DOHH2 (cell line): ENCODE measurements at regions not wholly inside any gene's neighbourhood (a gene's known extent, or its start where the extent isn't known, plus 50 kb on each side); places are given as distances from the start of the nearest gene placed in this dataset.

ENCODE experiments used
- H3F3A ChIP-seq: fragments of 200-600 bp; sonication (generic), shearing (Covaris generic); 2 replicates; pipeline ENCODE4 v1.6.0; 2016; ENCODE audit warnings: antibody characterized with exemption, mild to moderate bottlenecking; ENCODE audit not compliant: control insufficient read depth, insufficient read depth
- H3K27ac ChIP-seq: fragments of 200-600 bp; sonication (generic); 2 replicates; pipeline ENCODE4 v1.5.1; 2014; ENCODE audit warnings: low read depth, mild to moderate bottlenecking, low read length, moderate library complexity
- H3K27me3 ChIP-seq: fragments of 200-600 bp; sonication (generic); 2 replicates; pipeline ENCODE4 v1.6.1; 2014; ENCODE audit warnings: mild to moderate bottlenecking, low read length, mixed read lengths; ENCODE audit not compliant: control insufficient read depth
- H3K36me3 ChIP-seq: fragments of 200-600 bp; sonication (generic); 2 replicates; pipeline ENCODE4 v1.6.1; 2014; ENCODE audit warnings: mild to moderate bottlenecking, low read length, moderate library complexity, mixed read lengths; ENCODE audit not compliant: control insufficient read depth
- H3K4me1 ChIP-seq: fragments of 200-600 bp; sonication (generic); 2 replicates; pipeline ENCODE4 v1.6.1; 2014; ENCODE audit warnings: mild to moderate bottlenecking, low read length, mixed read lengths; ENCODE audit not compliant: control insufficient read depth
- H3K4me2 ChIP-seq: fragments of 200-600 bp; sonication (generic); 2 replicates; pipeline ENCODE4 v1.6.0; 2014; ENCODE audit warnings: mild to moderate bottlenecking, low read length, moderate library complexity
- H3K4me3 ChIP-seq: fragments of 200-600 bp; sonication (generic); 2 replicates; pipeline ENCODE4 v1.5.1; 2014; ENCODE audit warnings: mild to moderate bottlenecking, low read length, mixed read lengths
- H3K79me2 ChIP-seq: fragments of 200-600 bp; sonication (generic); 2 replicates; pipeline ENCODE4 v1.6.1; 2014; ENCODE audit warnings: mild to moderate bottlenecking, low read length, mixed read lengths; ENCODE audit not compliant: control insufficient read depth
- H3K9me2 ChIP-seq: fragments of 200-600 bp; sonication (generic); replicated peaks from 2 replicates; pipeline ENCODE4 v1.6.1; 2014; ENCODE audit warnings: mild to moderate bottlenecking, low read length, mixed read lengths; ENCODE audit not compliant: control insufficient read depth
- H3K9me3 ChIP-seq: fragments of 200-600 bp; sonication (generic); 2 replicates; pipeline ENCODE4 v1.6.1; 2014; ENCODE audit warnings: antibody characterized with exemption, low read length, mixed read lengths; ENCODE audit not compliant: control insufficient read depth, insufficient read depth
- H4K20me1 ChIP-seq: fragments of 200-600 bp; sonication (generic); 2 replicates; pipeline ENCODE4 v1.6.0; 2014; ENCODE audit warnings: low read depth, mild to moderate bottlenecking, antibody characterized with exemption, low read length, moderate library complexity; ENCODE audit not compliant: control insufficient read depth, insufficient read depth
- CTCF ChIP-seq: fragments of 200-600 bp; sonication (generic); IDR thresholded peaks from one replicate; pipeline ENCODE4 v1.5.1; 2014; ENCODE audit warnings: antibody characterized with exemption, mild to moderate bottlenecking, low read depth, low read length; ENCODE audit not compliant: poor library complexity, severe bottlenecking
- EZH2phosphoT487 ChIP-seq: fragments of 200-600 bp; sonication (generic); IDR thresholded peaks from 2 replicates; pipeline ENCODE4 v1.6.1; 2017; ENCODE audit warnings: borderline replicate concordance, mild to moderate bottlenecking, antibody characterized with exemption, low read length, moderate library complexity, mixed read lengths

GRCh38 chr5:164472165-164472564 lies 966.7 kb downstream of the MAT2B start:
- Histone ChIP-seq H3K4me3 (no peak overlapping the region), H4K20me1 (no peaks in the 10 kb centered on the region), H3K9me2 (no peaks in the 10 kb centered on the region), H3K79me2 (no peaks in the 10 kb centered on the region), H3K9me3 (no peaks in the 10 kb centered on the region), H3K36me3 (no peaks in the 10 kb centered on the region), H3K4me2 (no peak overlapping the region), H3F3A (no peaks in the 10 kb centered on the region), H3K4me1 (no peaks in the 10 kb centered on the region), H3K27me3 (no peaks in the 10 kb centered on the region), H3K27ac (no peak overlapping the region)
- TF ChIP-seq EZH2phosphoT487 = no peak
- TF ChIP-seq CTCF = no peak

GRCh38 chr5:164475339-164475977 lies 970.0 kb downstream of the MAT2B start:
- H3K4me1 ChIP-seq = no peaks in the 10 kb centered on the region
- no peaks in the 10 kb centered on the region for H3K9me2 ChIP-seq
- H3K4me2 ChIP-seq = no peak overlapping the region
- H3F3A ChIP-seq = no peaks in the 10 kb centered on the region
- no peaks in the 10 kb centered on the region for H3K79me2 ChIP-seq
- no peak for TF ChIP-seq EZH2phosphoT487
- TF ChIP-seq CTCF = peak; percentile 44
- no peaks in the 10 kb centered on the region for H3K27me3 ChIP-seq
- H3K36me3 ChIP-seq = no peaks in the 10 kb centered on the region
- no peak overlapping the region for H3K4me3 ChIP-seq
- H3K27ac ChIP-seq = no peak overlapping the region
- no peaks in the 10 kb centered on the region for H3K9me3 ChIP-seq
- no peaks in the 10 kb centered on the region for H4K20me1 ChIP-seq

- TF ChIP-seq EZH2phosphoT487 (no peak), CTCF (no peak)
Measured at GRCh38 chr5:164481270-164481669, 975.9 kb downstream of the MAT2B start.

GRCh38 chr5:164482351-164482750 lies 976.9 kb downstream of the MAT2B start:
- H3K9me2 ChIP-seq = no peaks in the 10 kb centered on the region
- no peak overlapping the region for H3K4me2 ChIP-seq
- TF ChIP-seq EZH2phosphoT487 (no peak), CTCF (no peak)
- no peaks in the 10 kb centered on the region for H3K4me1 ChIP-seq
- no peaks in the 10 kb centered on the region for H3K27me3 ChIP-seq
- H4K20me1 ChIP-seq = no peaks in the 10 kb centered on the region
- no peaks in the 10 kb centered on the region for H3K79me2 ChIP-seq
- H3K27ac ChIP-seq = no peak overlapping the region
- no peaks in the 10 kb centered on the region for H3K36me3 ChIP-seq
- no peak overlapping the region for H3K4me3 ChIP-seq
- H3F3A ChIP-seq = no peaks in the 10 kb centered on the region
- no peaks in the 10 kb centered on the region for H3K9me3 ChIP-seq

More at GRCh38 chr5:164481270-164481669, 975.9 kb downstream of the MAT2B start:
- Histone ChIP-seq H3K4me1 (no peaks in the 10 kb centered on the region), H4K20me1 (no peaks in the 10 kb centered on the region), H3K79me2 (no peaks in the 10 kb centered on the region), H3K36me3 (no peaks in the 10 kb centered on the region), H3K4me2 (no peak overlapping the region), H3K4me3 (no peak overlapping the region), H3K27me3 (no peaks in the 10 kb centered on the region), H3F3A (no peaks in the 10 kb centered on the region), H3K9me3 (no peaks in the 10 kb centered on the region), H3K9me2 (no peaks in the 10 kb centered on the region), H3K27ac (no peak overlapping the region)
